Neutrophil (primary cell): ENCODE measurements at regions not wholly inside any gene's neighbourhood (a gene's known extent, or its start where the extent isn't known, plus 50 kb on each side); places are given as distances from the start of the nearest gene placed in this dataset.

Experiments used
- H3K27ac ChIP-seq: fragments of 200-600 bp; sonication (generic); 2 replicates; pipeline ENCODE4 v1.5.1; 2016; ENCODE audit warnings: mild to moderate bottlenecking, moderate library complexity
- H3K27me3 ChIP-seq: fragments of 200-600 bp; sonication (generic); 2 replicates; pipeline ENCODE4 v1.6.0; 2016; ENCODE audit warnings: mild to moderate bottlenecking
- H3K36me3 ChIP-seq: fragments of 200-600 bp; sonication (generic); 2 replicates; pipeline ENCODE4 v1.5.1; 2017
- H3K4me1 ChIP-seq, 2 experiments: fragments of 200-600 bp in 1 of 2; sonication (generic) in 1 of 2; 1 replicate in 1 of 2; 2 replicates in 1 of 2; pipeline versions ENCODE4 v1.5.1 to v1.6.1; 2013 to 2016; ENCODE audit warnings: low read depth in 1 of 2, low read length in 1 of 2, mild to moderate bottlenecking in 1 of 2, moderate library complexity in 1 of 2; ENCODE audit not compliant: control insufficient read depth in 1 of 2, insufficient read depth in 1 of 2
- H3K4me3 ChIP-seq, 2 experiments: fragments of 200-600 bp in 1 of 2; sonication (generic) in 1 of 2; 1 replicate in 1 of 2; 2 replicates in 1 of 2; pipeline ENCODE4 v1.5.1; 2013 to 2016; ENCODE audit warnings: low read depth in 1 of 2, low read length in 1 of 2, mild to moderate bottlenecking in 1 of 2, moderate library complexity in 1 of 2
- H3K9me3 ChIP-seq: fragments of 200-600 bp; sonication (generic); 2 replicates; pipeline ENCODE4 v1.5.1; 2016
- TF ChIP-seq, protein P1 (sequence below): fragments of 200-600 bp; sonication (generic); IDR thresholded peaks from 2 replicates; pipeline ENCODE4 v1.5.1; 2016; ENCODE audit warnings: antibody characterized with exemption

DNA sequence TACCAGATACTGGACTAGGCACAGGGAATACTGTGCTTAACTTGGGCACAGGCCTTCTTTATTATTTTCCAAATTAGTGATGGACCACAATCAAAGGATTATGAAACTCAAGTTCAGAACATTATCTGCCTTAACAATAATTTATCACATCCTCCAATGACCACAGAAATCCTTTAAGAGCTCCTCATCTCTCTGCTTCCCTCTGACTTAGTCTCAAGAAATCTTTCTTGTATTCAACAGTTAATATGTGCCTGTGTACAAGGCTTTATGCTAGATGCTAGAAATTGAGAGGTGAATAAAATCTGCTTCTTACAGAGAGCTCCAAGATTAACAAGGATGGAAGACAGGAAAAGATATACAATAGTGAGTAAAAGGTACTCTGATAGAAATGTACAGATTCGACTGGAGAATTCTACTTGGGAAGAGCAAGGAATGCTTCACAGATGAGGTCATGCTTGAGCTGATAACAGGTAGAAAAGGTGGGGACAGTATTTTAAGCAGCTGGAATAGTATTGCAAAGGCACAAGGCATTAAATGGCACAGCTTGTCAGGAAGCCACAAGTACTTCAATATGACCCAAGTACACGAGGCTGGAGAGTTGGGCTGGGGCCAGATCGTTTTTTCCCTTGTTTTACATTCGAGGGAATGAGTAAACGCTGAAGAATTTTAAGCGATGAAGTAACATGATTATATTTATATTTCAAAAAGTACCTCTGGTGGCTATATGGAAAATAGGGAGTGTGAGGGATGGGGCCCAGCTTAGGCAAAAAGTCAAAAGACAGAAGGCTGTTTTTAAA, 55.1 kb upstream of the ARID2 start:
- Histone ChIP-seq H3K36me3 (no peaks in the 10 kb centered on the region), H3K4me3 (no peak overlapping the region), H3K4me1 (peaks cover 18 to 19% of the 10 kb centered on the region in 2 experiments), H3K9me3 (no peaks in the 10 kb centered on the region), H3K27me3 (no peaks in the 10 kb centered on the region), H3K27ac (no peak overlapping the region)
- TF ChIP-seq, protein P1, sequence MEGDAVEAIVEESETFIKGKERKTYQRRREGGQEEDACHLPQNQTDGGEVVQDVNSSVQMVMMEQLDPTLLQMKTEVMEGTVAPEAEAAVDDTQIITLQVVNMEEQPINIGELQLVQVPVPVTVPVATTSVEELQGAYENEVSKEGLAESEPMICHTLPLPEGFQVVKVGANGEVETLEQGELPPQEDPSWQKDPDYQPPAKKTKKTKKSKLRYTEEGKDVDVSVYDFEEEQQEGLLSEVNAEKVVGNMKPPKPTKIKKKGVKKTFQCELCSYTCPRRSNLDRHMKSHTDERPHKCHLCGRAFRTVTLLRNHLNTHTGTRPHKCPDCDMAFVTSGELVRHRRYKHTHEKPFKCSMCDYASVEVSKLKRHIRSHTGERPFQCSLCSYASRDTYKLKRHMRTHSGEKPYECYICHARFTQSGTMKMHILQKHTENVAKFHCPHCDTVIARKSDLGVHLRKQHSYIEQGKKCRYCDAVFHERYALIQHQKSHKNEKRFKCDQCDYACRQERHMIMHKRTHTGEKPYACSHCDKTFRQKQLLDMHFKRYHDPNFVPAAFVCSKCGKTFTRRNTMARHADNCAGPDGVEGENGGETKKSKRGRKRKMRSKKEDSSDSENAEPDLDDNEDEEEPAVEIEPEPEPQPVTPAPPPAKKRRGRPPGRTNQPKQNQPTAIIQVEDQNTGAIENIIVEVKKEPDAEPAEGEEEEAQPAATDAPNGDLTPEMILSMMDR = no peak

DNA sequence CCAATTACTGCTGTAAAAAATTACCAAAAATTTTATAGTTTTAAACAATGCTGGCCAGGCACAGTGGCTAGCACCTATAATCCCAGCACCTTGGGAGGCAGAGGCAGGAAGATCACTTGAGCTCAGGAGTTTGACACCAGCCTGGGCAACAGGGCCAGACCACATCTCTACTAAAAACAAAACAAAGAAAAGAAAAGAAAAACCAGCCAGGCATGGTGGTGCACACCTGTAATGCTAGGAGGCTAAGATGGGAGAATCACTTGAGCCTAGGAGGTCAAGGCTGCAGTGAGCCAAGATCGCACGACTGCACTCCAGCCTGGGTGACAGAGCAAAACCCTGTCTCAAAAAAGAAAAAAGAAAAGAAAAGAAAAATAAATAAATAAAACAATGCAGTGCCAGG, 54.0 kb upstream of the ARID2 start:
- H3K36me3 ChIP-seq = no peaks in the 10 kb centered on the region
- H3K4me3 ChIP-seq = no peak overlapping the region
- H3K27ac ChIP-seq = no peak overlapping the region
- no peaks in the 10 kb centered on the region for H3K27me3 ChIP-seq
- H3K9me3 ChIP-seq = no peaks in the 10 kb centered on the region
- TF ChIP-seq, protein P1 = no peak
- H3K4me1 ChIP-seq = peaks cover 7% of the 10 kb centered on the region in 2 experiments
